T-helper 2 cell (primary cell): ENCODE measurements at regions not wholly inside any gene's neighbourhood (a gene's known extent, or its start where the extent isn't known, plus 50 kb on each side); places are given as distances from the start of the nearest gene placed in this dataset.

ENCODE experiments used
- DNase-seq, 5 experiments: peaks; one replicate each; pipeline versions ENCODE4 v3.0.0 to v3.0.0-alpha.2; 2012 to 2022

DNA sequence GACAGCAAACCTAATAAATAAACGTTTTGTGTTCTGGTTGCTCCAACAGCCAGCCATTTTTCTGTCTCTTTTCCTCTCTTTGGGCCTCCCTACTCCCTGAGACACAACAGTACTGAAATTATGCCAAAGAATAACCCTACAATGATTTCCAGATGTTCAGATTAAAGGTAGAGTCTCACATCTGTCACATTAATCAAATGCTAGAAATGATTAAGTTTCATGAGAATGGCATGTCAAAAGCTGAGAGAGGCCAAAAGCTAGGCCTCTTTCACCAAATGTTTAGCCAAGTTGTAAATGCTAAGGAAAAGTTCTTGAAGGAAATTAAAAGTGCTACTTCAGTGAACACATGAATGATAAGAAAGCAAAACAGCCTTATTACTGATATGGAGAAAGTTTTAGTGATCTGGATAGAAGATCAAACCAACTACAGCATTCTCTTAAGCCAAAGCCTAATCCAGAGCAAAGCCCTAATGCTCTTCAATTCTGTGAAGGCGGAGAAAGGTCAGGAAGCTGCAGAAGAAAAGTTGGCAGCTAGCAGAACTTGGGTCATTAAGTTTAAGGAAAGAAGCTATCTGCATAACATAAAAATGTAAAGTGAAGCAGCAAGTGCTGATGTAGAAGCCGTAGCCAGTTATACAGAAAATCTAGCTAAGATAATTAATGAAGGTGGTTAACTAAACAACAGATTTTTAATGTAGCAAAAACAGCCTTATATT lies 182.1 kb upstream of the NUDT6 start:
- no peak for DNase-seq

DNA sequence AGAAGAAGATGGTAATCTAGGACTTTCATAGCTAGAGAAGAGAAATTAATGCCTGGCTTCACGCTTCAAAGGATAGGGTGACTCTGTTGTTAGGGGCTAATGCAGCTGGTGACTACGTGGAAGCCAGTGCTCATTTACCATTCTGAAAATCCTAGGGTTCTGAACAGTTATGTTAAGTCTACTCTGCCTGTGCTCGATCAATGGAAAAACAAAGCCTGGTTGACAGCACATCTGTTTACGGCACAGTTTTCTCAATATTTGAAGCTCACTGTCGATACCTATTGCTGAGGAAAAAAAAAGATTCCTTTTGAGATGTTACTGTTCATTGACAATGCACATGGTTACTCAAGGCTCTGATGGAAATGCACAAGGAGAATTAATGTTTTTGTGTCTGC lies 182.6 kb upstream of the NUDT6 start:
- DNase-seq = no peak

DNA sequence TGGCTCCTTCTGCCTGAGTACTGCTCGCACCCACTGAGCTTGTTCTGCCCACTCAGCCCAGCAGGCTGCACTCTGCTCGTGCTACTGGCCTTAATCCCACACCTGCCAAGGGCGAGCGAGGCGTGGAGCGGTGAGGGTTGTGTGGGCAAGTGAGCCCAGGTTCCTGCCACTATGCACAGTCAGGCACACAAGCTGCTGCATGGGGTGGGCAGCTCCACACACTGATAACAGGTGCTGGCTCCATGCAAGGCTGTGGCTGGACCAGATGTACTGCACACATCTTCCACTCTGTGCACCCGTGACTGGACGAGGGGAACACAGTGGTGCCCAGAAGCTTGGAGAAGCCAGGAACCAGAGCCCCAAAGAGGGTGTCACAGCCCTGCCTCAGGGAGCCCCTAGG lies 184.3 kb upstream of the NUDT6 start:
- no peak for DNase-seq

DNA sequence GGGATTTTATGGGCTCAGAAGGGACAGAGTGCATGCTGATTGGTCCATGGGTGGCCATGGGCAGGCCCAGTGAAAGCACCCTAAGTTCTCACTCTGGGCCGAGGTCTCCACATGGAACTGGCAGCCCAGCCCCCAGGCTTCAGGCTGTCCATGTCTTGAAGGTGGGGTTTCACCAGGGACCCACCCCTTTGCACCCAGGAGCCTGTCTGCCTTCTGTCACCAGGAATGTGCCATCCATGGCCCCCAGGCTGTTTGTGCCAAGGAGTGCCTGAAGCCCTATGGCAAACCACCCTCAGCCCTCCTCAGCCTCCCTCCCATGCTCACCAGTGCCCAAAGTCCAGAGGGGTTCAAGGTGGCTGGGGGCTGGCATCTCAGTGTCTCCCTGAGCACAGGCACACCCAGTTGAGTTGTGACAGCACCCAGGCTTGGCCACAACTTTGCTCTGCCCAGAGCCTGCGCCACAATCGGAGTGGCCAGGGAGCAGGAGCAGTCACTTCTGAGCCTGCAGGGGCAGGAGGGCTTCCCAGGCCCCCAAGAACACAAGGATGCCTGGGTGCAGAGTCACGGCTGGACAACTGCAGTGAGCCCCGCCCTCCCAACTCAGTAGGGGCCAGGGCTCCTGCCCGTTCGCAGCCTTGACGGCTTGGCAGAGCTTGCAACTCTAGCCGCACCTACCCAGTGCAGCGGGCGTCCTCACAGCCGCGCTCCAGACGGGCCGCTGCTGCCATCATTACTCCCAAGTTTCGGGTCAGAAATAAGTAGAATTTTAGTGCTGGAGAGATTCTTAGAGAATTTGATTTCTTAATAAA lies 185.3 kb upstream of the NUDT6 start:
- no peak for DNase-seq

DNA sequence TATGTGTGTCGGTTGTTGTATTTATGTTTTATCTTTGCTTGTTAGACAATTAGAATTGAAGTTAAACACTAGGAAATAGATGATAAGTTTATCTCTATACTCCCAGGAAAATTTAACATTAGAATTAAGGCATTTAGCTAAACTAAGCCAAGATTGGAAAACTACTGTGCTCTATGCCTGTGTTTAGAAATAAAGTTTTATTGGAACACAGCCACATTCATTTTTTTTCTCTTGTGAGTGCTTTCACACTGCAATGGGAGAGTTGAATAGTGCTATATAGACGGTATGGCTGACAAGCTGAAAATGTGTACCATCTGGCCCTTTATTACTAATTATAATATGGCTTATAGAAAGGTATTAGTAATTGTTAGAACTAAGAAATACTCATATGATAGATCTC lies 186.7 kb upstream of the NUDT6 start:
- DNase-seq = no peak

DNA sequence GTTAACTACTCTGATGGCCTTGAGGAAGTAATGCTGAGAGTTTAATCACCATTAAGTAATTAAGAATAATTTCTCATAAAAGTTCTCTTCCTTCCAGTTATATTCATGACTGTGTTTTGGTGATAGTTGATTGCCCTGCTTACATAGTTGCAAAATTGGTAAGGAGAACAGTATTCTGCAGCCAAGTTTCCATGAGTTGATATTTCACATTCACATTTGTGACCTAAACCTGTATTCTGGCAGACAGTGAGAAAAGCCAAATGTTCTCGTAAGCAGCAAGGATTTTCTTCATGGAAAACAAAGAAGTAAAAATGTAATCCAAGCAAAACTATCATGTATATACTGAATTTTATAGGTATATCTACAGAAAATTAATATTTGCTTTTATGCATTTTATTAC lies 187.8 kb upstream of the NUDT6 start:
- DNase-seq = no peak

DNA sequence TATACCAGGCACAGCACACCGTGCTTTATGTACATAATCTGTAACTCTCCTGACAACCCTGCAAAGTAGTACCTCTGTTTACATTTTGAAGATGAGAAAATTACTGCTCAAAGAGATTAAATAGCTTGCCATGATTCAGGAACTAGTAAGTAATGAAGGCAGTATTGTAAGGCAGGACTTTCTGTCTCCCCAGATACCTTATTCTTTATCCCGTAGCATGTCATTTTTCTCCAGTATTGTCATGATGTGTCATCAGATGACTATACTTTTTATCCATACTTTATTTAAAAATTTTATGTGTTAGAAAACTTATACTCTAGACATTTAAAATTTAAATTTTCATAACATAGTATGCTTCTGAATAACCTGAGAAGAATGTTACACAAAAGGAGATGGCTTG lies 188.3 kb upstream of the NUDT6 start:
- no peak for DNase-seq

DNA sequence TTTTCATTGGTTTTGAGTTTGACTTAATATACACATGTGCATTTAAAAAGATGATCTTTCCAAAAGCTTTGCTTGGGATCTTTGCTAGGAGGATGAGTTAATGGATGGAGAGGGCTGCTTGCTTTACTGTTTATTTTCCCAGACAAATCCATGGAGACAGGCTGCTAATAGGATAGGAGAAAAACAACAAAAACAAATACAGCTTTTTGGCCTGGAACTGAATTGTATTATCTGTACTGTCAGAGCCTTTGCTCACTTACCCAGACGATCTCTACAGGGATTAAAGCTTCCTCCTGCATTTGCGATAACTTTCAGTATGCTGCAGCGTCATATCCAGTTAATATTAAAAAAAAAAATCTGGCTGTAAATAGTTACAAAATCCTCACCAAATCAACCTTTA lies 190.8 kb upstream of the NUDT6 start:
- DNase-seq = no peak

DNA sequence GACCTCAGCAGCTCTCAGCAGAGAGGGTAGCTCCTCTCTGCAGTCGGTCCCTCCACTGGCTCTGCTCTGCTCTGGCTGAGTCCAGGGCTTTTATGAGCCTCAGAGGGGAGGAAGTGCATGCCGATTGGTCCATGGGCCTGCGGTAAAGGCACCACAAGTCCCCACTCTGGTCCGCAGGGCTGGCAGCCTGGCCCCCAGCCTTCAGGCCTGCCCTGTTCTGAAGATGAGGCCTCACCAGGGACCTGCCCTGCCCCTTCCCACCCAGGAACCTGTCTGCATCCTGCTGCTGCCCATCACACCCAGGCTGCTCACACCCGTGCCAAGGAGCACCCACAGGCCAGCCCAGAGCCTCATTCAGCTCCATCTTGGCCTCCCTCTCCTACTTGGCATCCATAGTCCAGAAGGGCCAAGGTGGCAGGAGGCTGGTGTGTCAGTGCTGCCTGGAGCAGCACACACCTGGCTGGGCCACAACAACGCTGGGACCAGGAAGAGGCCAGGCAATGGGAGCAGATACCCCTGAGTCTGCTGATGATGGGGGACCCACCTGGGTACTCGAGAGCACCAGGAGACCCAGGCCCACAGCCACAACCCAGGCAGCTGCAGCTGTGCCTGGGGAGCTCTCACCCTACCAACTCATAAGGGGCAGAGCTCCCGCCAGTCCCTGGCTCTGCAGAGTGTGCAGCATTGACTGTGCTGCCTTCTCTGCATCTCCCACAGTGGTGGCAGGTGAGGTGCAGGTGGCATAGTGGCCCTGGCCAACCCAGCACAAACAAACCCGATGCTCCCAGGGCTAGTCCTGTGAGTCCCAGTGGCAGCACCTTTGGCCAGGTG lies 191.9 kb upstream of the NUDT6 start:
- no peak for DNase-seq

DNA sequence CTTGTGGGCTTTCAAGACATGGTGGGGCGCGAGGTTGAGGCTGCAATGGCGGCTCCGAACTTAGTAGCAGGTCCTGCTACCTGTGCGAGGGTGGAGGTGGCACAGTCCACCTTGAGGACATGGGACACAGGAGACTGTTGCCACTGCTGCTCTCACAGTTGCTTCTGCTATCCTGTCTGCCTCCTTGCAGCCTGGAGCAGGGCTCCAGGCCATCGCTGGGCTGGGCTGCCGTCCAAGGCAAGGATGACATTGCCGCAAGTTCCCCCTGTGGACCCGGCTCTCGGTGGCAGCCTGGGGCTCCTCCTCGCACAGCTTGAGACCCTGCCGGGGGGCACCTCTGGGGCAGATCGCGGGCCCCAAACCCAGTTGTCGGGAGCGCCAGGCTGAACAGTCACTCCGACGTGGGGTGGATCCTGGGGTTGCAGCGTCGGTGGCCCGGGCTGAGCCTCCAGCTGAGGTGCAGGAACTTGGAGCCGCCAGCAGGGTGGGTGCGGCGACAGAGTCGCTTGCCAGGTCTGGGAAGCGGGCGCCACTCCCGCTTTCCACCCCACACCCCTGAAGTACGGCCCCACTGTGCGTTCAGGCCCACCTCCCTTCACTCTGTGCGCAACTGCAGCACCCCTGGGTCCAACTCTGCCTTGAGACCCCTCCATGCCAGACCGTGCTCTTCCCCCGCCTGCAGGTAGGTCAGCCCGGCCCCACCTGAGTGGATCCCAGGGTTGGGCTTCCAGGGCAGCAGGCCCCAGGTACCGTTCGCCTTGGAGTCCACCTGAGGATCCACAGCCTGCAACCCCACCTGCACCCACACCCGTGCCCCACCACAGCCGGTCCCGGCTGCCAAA lies 192.7 kb upstream of the NUDT6 start:
- no peak for DNase-seq

DNA sequence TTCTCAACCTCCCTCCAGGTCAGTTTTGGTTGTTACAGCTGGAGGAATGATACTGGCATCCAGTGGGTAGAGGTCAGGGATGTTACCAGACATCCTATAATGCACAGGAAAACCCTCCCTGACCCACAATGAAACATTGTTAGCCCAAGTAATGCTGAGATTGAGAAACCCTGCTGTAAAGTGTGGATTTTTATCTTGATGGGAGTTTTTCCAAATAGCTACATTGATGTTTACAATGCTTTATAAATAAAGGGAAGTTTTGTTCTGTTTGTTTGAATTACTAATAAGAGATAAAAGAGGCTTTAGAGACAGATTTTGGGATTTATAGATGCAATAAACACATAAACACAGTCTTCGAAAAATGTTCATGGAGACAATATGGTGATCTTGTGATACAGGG lies 194.0 kb upstream of the NUDT6 start:
- DNase-seq = no peak

DNA sequence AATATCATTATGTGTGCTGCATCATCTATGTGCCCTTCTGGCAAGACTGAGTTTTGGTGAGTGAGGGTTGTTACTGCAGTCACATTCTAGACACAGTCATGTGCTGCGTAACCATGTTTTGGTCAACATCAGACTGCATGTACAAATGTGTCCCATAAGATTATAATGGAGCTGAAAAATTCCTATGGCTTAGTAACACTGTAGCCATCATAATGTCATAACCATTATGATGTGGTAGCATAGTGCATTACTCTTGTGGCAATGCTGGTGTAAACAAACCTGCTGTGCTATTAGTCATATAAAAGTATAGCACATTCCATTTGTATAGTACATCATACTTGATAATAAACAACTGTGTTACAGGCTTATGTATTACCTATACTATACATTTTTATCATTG lies 198.1 kb upstream of the NUDT6 start:
- no peak for DNase-seq

DNA sequence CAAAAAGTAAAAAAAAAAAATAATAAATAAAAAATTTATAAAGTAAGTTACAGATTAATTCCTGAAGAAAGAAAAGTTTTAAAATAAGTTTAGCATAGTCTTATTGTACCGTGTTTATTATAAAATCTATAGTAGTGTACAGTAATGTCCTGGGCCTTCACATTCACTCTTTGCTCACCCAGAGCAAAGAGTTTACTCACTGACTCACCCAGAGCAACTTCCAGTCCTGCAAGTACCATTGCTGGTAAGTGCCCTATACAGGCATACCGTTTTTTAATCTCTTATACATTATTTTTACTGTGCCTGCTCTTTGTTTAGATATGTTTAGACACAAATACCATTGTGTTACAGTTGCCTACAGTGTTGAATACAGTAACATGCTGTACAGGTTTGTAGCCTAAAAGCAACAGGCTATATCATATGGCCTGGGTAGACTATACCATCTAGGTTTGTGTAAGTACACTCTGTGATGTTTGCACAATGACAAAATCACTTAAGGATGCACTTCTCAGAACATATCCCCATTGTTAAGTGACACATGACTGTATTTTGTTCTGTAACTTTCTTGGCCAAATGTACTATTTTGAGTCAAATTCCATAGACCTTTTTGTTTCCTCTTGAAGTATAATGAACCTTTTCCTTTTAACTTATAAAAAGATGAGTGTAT lies 199.0 kb upstream of the NUDT6 start:
- DNase-seq = no peak

DNA sequence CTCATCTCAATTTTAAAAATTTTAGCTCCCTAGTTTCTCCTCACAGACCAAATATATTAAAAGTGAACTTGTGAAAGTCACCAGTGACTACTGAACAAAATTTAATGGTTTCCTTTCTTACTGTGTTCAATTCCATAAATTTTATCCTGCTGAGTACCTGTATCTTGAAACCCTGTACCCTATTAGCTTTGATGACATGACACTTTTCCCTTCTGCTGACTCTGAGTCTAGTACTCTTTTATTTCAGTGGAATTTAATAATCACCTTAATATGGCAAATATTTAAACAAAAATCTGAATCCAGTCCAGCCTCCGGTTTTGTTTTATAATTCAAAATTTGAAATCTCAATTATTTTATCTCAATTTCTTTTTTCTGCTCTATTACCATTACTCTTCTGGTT lies 203.1 kb upstream of the NUDT6 start:
- DNase-seq = no peak

DNA sequence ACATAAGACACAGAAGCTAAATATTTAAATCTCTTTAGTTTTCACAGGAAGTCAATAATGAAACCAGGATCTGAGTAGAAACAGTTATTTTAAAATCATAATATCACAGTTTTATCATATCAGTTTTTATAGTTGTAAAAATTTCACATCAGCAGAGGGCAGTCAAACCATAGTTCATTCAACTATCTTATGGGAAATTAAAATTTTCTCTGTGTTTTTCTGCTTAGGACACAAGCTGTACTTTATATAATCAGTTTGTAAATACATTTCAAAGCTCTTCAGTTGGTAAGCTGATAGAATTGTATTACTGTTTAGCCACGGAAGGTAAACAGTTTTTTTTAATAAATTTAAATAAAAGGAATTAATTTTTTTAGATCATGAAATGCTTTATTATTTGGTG lies 204.8 kb upstream of the NUDT6 start:
- DNase-seq = no peak

DNA sequence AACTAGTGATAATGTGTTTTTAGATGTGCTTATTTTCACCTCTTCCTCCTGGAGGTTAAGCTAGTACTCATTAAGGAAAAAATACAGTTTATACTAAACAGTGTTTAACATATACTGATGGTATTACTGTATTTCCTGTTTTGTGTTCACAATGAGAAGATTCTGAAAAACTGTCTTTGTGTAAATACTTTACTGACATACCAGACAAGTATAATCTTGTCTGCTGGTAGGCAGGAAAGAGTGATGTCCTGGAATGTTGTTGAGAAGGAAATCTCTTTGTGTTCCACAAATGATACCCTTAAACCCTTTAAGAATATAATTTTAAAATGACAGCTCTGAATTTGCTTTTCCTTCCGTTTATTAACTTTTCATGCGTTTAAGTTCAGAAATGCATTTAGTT lies 205.5 kb upstream of the NUDT6 start:
- DNase-seq = no peak

DNA sequence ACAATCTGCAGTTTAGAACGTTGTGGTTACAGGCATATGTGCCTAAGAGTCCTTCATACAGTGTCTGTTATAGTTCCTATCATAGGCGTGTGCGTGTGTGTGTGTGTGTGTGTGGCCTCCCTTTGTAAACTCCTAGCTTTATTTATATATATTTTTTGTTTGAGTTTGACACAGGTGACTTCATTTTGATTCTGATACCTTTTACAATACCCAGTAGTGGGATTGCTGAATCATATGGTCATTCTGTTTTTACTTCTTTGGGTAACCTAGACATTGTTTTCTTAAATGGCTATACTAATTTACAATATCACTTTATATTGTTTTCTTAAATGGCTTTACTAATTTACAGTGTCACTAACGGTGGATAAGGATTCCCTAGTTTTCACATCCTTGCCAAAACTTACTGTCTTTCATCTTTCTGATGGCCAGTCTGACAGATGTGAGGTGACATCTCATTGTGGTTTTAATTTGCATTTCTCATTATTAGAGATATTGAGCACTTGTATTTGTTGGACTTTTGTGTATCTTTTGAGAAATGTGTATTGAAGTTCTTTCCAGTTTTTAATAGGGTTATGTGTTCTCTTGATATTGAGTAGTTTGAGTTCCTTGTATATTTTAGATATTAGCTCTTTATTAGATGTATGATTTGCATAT lies 211.1 kb upstream of the NUDT6 start:
- DNase-seq = no peak

DNA sequence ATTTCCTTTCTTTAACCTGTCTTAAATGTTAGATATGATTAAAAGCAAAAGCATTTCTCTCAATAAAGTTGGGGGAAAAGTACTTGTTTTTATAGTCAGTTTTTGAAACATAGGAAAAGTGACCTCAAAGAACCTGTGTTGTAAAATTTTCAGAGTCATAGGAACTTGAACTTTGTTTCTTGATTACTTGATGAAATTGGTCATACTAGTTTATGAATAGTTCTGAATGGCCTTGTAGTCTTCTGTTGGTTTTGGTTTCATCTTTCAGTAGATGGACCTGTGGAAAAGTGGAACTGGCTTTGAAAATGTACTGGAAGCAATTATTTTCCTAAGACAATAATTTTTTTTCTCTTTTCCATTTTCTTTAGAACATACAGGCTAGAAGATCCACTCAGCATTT lies 222.2 kb upstream of the NUDT6 start:
- no peak for DNase-seq

DNA sequence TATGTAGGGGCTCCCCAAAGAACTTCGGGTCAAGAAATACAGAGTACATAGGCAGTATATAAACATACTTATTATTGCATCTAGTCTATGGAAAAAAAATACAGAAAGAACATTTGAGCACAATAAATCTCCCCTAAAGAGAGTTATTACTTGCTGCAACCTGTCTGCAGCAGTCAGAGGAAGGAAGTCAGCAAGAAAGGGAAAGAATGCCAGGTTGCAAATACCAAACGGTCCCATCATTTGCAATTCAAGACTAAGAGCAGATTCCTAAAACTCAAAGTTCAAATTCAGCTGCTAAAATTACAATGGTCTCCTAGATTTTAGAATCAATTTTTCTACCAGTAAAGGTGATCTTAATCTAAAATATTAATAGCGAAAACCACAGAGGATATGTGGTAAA lies 236.2 kb upstream of the NUDT6 start:
- DNase-seq = no peak

DNA sequence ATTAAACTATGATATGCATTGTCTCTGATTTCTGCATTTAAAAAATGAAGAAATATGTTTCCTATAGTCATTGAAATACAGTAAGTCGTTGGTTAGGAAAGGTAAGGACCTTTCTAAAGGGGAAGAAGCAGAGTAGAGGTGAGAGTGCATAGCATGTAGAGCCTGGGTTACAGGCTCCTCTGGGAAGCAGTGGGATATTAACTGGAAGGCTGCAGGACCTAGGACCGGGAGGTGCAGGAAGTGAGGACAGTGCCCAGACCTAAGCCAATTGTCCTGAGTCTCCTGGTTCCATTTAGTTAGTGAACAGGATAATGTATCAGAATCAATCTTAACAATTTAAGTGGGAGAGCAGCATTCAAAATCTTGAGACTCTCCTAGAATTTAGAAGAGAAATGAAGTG lies 237.1 kb upstream of the NUDT6 start:
- DNase-seq = no peak

DNA sequence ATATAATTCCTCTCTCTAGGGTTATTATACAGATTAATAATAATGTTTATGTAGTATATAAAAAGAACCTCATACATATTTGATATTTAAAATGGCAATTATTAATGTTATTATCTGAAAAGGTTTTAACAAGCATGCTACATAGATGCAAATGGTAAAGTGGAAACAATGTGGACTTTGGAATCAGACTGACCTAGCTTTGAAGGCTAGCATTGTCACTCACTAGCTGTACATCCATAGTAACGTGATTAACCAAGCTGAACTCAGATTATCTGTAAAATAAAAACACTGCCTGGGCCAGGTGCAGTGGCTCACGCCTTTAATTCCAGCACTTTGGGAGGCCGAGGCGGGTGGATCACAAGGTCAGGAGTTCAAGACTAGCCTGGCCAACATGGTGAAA lies 233.7 kb upstream of the SPRY1 start:
- no peak for DNase-seq

DNA sequence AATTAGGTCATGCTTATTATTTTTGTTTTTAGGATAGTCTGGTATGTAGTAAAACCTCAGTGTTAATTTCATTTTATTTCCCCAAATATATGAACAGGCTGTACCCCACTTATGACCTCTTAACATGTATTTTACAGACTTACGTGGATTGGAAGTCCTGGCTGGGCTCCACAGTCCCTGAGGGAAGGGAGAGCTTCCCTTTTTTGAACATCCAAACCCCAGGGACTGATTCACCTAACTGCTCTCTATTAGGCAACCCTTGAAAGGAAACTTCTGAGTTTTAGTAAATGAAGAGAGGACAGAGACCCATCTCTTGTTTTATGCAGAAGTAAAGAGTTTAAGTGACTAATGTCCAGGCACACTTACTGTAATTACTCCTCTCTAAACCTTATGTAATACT lies 233.1 kb upstream of the SPRY1 start:
- DNase-seq = no peak
